Rectal smooth muscle tissue (tissue), 1 donor: ENCODE measurements at regions not wholly inside any gene's neighbourhood (a gene's known extent, or its start where the extent isn't known, plus 50 kb on each side); places are given as distances from the start of the nearest gene placed in this dataset.
A peak's percentile ranks its signal among the peaks of the same experiment; 100 is the strongest.

Experiments used
- H3K27ac ChIP-seq: one replicate; pipeline ENCODE4 v1.7.0; 2013; ENCODE audit warnings: low read depth, low read length, inconsistent platforms
- H3K27me3 ChIP-seq: one replicate; pipeline ENCODE4 v1.7.0; 2013; ENCODE audit warnings: low read length; ENCODE audit not compliant: control insufficient read depth, insufficient read depth
- H3K36me3 ChIP-seq: one replicate; pipeline ENCODE4 v1.7.0; 2013; ENCODE audit warnings: low read length; ENCODE audit not compliant: control insufficient read depth, insufficient read depth
- H3K4me1 ChIP-seq: one replicate; pipeline ENCODE4 v1.7.0; 2013; ENCODE audit warnings: low read length; ENCODE audit not compliant: control insufficient read depth, insufficient read depth
- H3K4me3 ChIP-seq: one replicate; pipeline ENCODE4 v1.7.0; 2013; ENCODE audit warnings: low read length
- H3K9ac ChIP-seq: one replicate; pipeline ENCODE4 v1.7.0; 2013; ENCODE audit warnings: low read length

DNA sequence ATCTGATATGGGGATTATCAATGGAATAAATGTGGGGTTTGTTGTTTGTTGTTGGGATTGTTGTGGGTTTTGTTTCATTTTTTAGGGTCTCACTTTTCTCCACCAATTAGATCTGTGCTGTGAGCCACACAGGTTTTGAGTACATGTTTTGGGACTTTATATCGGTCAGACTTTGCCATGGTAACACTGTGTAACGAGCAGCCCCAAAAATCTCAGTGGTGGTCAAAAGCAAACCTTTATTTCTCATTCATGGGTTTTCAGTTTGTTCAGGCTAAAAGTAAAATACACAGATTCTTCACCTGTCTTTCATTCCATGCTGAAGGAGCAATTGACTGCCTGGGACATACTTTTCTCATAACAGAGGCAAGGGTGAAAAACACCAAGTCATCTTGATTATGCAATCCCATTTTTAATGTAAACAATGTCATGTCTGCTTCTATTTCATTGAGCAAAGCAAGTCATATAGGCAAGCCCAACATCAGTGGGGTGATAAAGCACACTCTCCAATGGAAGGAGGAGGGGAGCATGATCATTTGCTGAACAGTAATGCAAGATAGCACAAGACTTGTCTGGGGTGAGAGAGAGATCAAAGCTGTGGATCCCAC, 101.1 kb upstream of the PLCB4 start:
- H3K36me3 ChIP-seq, result no peaks in the 10 kb centered on the region
- no peak overlapping the region for H3K27ac ChIP-seq
- peaks cover 10% of the 10 kb centered on the region for H3K4me1 ChIP-seq
- H3K9ac ChIP-seq, result no peak overlapping the region
- no peak overlapping the region for H3K4me3 ChIP-seq
- no peaks in the 10 kb centered on the region for H3K27me3 ChIP-seq

DNA sequence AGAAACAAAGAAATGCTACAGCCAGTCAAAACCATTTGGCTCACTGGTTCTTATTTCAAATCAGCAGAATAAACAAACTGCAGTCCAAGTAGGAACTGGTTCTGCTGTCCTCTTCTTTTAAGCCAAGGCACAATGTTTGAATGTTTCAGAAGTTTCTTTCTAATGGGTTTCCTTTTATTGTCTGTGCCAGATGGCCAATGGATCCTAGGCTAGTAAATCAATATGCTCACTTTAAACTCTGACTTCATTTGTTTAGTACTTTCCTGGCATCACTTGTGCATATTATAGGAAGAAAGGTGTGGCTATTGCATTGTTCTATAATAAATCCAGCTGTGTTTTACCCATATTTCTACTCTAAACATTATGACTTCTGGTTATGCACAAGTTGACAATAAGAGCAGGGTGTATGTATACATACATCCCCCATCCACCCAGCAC, 99.7 kb upstream of the PLCB4 start:
- Histone ChIP-seq H3K4me1 (peaks cover 10% of the 10 kb centered on the region), H3K4me3 (no peak overlapping the region), H3K27me3 (no peaks in the 10 kb centered on the region), H3K36me3 (no peaks in the 10 kb centered on the region), H3K27ac (peak overlapping the region; percentile 17), H3K9ac (no peak overlapping the region)

DNA sequence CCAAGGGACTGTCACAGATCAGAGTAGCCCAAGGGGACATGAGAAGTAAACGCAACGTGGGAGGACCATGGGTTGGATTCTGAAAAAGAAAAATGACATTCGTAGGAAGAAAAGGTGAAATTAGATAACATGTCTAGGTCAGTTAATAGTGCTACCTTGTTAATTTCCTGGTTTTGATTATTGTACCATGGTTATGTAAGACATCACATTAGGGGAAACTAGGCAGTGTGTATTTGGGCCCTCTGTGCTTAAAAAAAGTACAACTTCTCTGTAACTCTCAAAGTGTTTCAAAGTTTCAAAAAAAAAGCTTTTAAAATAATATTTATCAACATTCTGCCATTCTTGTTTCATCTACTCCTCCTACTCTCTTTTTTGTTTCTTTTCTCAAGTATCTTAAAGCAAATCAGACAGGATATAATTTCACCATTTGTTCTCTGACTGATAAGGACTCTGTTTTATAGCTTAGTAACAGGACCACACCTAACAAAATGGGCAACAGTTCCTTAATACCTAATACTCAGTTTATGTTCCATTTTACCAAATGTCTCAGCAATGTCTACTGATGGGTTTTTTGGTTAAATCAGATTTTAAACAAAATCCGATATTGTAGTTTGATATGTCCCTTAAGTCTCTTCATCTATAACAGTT, 97.1 kb upstream of the PLCB4 start:
- Histone ChIP-seq H3K4me3 (no peak overlapping the region), H3K36me3 (no peaks in the 10 kb centered on the region), H3K27me3 (no peaks in the 10 kb centered on the region), H3K9ac (no peak overlapping the region), H3K4me1 (peaks cover 10% of the 10 kb centered on the region), H3K27ac (no peak overlapping the region)

DNA sequence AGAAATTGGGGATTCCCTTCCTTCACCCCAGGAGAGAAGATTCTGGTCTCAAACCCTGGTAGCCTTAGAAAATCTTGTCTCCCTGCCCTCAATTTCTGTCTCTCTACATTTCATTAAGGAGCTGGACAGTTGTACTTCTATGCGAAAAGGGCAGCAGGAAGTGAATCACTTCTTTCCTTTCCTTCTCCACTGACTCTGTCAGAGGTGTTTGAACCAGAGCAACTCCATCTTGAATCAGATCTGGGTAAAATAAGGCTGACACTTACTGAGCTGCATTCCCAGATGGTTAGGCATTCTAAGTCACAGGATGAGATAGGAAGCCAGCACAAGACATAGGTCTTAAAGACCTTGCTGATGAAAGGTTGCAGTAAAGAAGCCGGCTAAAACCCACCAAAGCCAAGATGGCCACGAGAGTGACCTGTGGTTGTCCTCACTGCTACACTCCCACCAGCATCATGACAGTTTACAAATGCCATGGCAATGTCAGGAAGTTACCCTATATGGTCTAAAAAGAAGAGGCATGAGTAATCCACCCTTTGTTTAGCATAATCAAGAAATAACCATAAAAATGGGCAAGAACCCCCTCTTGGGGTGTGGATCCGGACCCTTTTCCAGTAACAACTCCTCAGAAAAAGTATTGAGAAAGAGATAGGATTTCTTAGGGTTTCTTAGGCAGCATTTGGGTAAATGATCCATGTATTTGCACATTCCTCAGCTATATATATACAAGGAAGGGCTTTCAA, 95.8 kb upstream of the PLCB4 start:
- no peak overlapping the region for H3K27ac ChIP-seq
- H3K4me3 ChIP-seq, result no peak overlapping the region
- no peaks in the 10 kb centered on the region for H3K27me3 ChIP-seq
- no peak overlapping the region for H3K9ac ChIP-seq
- H3K4me1 ChIP-seq, result peaks cover 10% of the 10 kb centered on the region
- H3K36me3 ChIP-seq, result no peaks in the 10 kb centered on the region

DNA sequence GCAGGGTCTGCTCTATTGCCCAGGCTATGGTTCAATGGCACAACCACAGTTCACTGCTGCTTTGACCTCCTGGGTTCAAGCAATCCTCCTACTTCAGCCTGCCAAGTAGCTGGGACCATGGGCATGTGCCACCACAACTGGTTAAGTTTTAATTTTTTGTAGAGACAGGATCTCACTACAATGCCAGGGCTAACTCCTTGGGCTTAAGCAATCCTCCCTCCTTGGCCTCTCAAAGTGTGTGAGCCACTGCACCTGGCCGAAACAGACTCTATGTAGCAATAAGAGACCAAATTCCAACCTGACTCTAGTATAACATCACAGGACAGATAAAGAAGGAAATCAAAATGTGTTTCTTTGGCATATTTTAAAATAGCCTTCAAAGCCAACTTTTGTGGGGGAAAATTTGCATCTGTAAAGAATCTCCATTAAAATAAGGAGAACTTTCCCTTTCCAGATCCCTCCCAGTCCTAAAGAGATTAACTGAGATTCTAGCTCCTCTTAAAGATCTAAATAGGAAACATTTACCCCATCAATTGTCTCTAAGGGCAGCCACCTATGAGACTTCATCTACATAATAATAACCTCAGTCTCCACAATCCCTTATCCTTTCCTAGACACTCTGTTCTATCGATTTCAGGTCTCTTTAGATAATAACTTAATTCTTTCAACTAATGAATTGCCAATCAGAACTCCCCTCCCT, 94.7 kb upstream of the PLCB4 start:
- H3K4me1 ChIP-seq, result peaks cover 3% of the 10 kb centered on the region
- no peaks in the 10 kb centered on the region for H3K27me3 ChIP-seq
- no peak overlapping the region for H3K27ac ChIP-seq
- no peak overlapping the region for H3K4me3 ChIP-seq
- H3K36me3 ChIP-seq, result no peaks in the 10 kb centered on the region
- H3K9ac ChIP-seq, result no peak overlapping the region

DNA sequence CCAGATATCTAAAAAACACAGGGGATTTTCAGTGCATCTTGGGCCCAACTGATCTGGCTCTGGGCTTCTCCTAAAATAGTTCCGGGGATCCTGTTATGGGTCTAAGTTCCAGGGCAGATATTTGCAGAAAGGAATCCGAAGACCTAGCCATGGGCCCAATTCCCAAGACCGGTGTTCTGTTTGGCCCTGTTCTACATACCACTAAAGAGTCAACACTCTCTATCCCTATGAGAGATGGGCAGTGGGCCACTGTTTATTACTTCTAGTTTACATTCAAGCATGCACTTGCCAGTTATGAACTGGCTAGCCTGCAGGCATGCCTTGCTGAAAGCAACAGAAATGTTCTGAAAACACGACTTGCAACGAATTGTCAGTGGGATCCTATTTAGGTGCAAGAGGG, 87.4 kb upstream of the PLCB4 start:
- no peaks in the 10 kb centered on the region for H3K27me3 ChIP-seq
- no peak overlapping the region for H3K9ac ChIP-seq

DNA sequence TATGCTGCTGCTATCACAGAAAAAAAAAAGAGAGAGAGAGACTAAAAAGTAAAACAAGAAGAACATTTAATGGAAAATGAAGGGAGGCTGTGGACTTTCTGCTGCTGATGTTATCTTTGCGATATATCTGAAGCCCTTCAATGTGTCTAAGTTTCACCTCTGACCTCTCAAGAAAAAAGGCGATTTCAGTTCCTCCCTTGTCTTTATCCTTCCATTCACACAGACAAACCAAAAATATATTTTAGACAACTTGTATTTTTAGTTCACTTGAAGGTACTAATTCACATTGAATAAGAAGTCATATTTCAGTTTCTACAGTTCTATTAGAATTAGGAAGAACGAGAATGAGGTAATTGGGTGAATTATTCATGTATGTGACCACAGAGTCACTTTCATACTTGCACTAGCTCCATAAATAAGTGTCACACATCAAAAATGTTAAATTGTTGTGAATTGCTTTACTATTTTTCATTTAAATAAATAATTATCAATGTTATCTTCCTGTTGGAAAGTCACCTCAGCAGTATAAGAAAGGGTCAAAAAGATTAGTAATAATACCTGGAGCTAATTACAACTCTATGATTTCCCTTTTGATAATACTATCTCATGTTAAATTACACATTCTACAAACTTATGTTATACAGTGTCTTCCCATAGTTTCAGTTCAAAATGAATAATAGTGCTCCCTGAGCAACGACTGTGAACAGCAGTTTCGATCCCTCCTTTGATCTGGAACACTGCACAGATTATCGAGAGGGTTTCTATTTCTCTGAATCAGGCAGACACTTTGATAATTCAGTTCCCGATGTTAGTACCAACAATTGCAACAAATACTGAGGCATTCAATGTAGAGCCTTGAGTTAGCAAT, 85.2 kb upstream of the PLCB4 start:
- H3K27me3 ChIP-seq, result no peaks in the 10 kb centered on the region
- no peak overlapping the region for H3K9ac ChIP-seq
- H3K36me3 ChIP-seq, result no peaks in the 10 kb centered on the region
- H3K4me3 ChIP-seq, result no peak overlapping the region
- H3K27ac ChIP-seq, result no peak overlapping the region
- H3K4me1 ChIP-seq, result peaks cover 4% of the 10 kb centered on the region

More for the DNA sequence above, 87.4 kb upstream of the PLCB4 start:
- Histone ChIP-seq H3K36me3 (no peaks in the 10 kb centered on the region), H3K27ac (no peak overlapping the region), H3K4me1 (peaks cover 4% of the 10 kb centered on the region), H3K4me3 (no peak overlapping the region)

DNA sequence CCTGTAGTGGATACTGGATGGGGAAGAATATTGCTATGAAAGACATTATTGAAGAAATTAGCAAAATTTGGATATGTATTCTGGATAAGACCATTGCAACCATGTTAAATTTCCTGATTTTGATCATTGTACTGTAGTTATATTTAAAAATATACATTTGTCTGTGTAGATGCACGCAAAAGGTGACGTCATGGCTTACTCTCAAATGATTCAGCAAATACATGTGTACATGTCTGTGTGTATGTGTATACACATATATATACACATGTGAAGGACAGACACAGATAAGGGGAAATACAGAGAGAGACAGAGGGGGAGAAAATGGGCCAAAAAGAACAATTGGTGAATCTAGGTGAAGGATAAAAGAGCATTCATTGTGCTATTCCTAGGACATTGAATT, 82.3 kb upstream of the PLCB4 start:
- Histone ChIP-seq H3K4me1 (no peaks in the 10 kb centered on the region), H3K27me3 (no peaks in the 10 kb centered on the region), H3K4me3 (no peak overlapping the region), H3K36me3 (no peaks in the 10 kb centered on the region), H3K9ac (no peak overlapping the region), H3K27ac (no peak overlapping the region)

DNA sequence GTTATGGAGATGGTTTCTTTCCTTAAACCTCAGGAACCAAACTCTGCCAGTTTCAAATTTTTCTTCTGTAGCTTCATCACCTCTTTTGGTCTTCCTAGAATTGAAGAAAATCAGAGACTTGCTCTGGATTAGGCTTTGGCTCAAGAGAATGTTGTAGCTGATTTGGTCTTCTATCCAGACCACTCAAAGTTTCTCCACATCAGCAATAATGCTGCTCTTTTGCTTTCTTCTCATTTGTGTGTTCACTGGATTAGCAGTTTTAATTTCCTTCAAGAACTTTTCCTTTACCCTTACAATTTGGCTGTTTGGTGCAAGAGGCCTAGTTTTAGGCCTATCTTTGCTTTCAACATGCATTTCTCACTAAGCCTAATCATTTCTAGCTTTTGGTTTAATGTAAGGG, 78.1 kb upstream of the PLCB4 start:
- Histone ChIP-seq H3K4me3 (no peak overlapping the region), H3K4me1 (no peaks in the 10 kb centered on the region), H3K27ac (no peak overlapping the region)

DNA sequence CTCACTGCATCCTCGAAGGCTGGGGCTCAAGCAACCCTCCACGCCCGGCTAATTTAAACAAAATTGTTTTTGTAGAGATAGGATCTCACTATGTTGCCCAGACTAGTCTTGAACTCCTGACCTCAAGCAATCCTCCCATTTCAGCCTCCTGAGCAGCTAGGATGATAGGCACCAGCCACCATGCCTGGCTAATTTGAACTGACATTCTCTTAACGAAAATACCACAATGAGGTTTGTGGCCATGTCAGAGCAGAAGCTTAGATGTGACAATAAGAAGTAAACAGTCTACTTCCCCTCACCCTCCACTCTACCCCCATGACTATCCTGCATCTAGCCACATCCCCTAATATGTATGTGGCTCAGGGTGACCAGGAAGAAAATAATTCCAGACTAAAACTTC, 74.8 kb upstream of the PLCB4 start:
- H3K27ac ChIP-seq, result no peak overlapping the region
- no peaks in the 10 kb centered on the region for H3K36me3 ChIP-seq

More for the DNA sequence above, 78.1 kb upstream of the PLCB4 start:
- H3K27me3 ChIP-seq, result no peaks in the 10 kb centered on the region
- H3K9ac ChIP-seq, result no peak overlapping the region
- no peaks in the 10 kb centered on the region for H3K36me3 ChIP-seq

DNA sequence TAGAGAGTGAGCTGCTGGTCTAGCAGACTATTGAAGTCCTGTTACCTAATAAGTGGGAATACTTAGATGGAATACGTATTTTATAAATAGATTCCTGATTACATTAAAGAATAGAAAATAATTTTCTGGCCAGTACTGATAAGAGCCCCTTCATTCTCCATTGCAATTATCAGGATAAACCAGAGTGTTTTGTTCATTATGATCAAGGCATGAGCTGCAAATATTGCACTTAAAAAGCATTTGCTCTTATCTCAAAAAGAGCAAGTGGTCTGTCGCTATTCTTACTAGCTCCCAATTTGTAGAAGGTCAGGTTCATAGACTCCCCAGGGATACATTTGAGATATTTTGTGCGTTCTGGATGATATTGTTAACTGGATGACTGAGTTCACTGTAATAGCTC, 73.1 kb upstream of the PLCB4 start:
- no peak overlapping the region for H3K4me3 ChIP-seq
- no peaks in the 10 kb centered on the region for H3K4me1 ChIP-seq
- no peak overlapping the region for H3K9ac ChIP-seq
- H3K27me3 ChIP-seq, result no peaks in the 10 kb centered on the region
- H3K27ac ChIP-seq, result no peak overlapping the region
- H3K36me3 ChIP-seq, result no peaks in the 10 kb centered on the region

More for the DNA sequence above, 74.8 kb upstream of the PLCB4 start:
- Histone ChIP-seq H3K4me3 (no peak overlapping the region), H3K4me1 (no peaks in the 10 kb centered on the region), H3K9ac (no peak overlapping the region), H3K27me3 (no peaks in the 10 kb centered on the region)
